NT2/D1 (cell line): ENCODE measurements at regions not wholly inside any gene's neighbourhood (a gene's known extent, or its start where the extent isn't known, plus 50 kb on each side); places are given as distances from the start of the nearest gene placed in this dataset.

Experiments
- DNase-seq: peaks from one replicate; pipeline ENCODE4 v3.0.0-alpha.2; 2011; ENCODE audit warnings: low read depth, low spot score
- H3K27me3 ChIP-seq: 2 replicates; pipeline ENCODE4 v1.6.0; 2011; ENCODE audit warnings: mild to moderate bottlenecking; ENCODE audit not compliant: insufficient read length, insufficient read depth
- H3K36me3 ChIP-seq: 2 replicates; pipeline ENCODE4 v1.6.1; 2011; ENCODE audit warnings: mild to moderate bottlenecking, low read length, mixed read lengths; ENCODE audit not compliant: insufficient read depth, insufficient read length
- H3K4me1 ChIP-seq: 2 replicates; pipeline ENCODE4 v1.5.1; 2011; ENCODE audit not compliant: insufficient read depth, insufficient read length
- H3K4me3 ChIP-seq: 2 replicates; pipeline ENCODE4 v1.5.1; 2011; ENCODE audit warnings: low read depth; ENCODE audit not compliant: insufficient read length
- H3K9ac ChIP-seq: 2 replicates; pipeline ENCODE4 v1.6.0; 2011; ENCODE audit warnings: low read depth; ENCODE audit not compliant: insufficient read length
- H3K9me3 ChIP-seq: 2 replicates; pipeline ENCODE4 v1.5.1; 2011; ENCODE audit warnings: mild to moderate bottlenecking, low read length; ENCODE audit not compliant: insufficient read depth
- SUZ12 ChIP-seq: IDR thresholded peaks from 2 replicates; pipeline ENCODE4 v1.6.1; 2011; ENCODE audit not compliant: insufficient read length, insufficient read depth; ENCODE audit errors: extremely low read depth
- YY1 ChIP-seq: IDR thresholded peaks from 2 replicates; pipeline ENCODE4 v1.6.1; 2011; ENCODE audit not compliant: insufficient read length, insufficient read depth
- ZNF274 ChIP-seq: IDR thresholded peaks from 2 replicates; pipeline ENCODE4 v1.6.1; 2011; ENCODE audit warnings: mild to moderate bottlenecking, low read depth, low read length

- no peaks in the 10 kb centered on the region for H3K9me3 ChIP-seq
- H3K27me3 ChIP-seq: no peaks in the 10 kb centered on the region
- H3K4me1 ChIP-seq: no peaks in the 10 kb centered on the region
- H3K36me3 ChIP-seq: no peaks in the 10 kb centered on the region
- no peak for DNase-seq
- no peak overlapping the region for H3K9ac ChIP-seq
- H3K4me3 ChIP-seq: no peak overlapping the region
- TF ChIP-seq SUZ12: no peak
- TF ChIP-seq YY1: no peak
- no peak for TF ChIP-seq ZNF274
Measured at GRCh38 chr2:228841475-228841874, 429.6 kb downstream of the PID1 start.

- Histone ChIP-seq H3K27me3 (no peaks in the 10 kb centered on the region), H3K9ac (no peak overlapping the region), H3K4me1 (no peaks in the 10 kb centered on the region), H3K9me3 (no peaks in the 10 kb centered on the region), H3K4me3 (no peak overlapping the region), H3K36me3 (no peaks in the 10 kb centered on the region)
- DNase-seq: no peak
- TF ChIP-seq ZNF274 (no peak), YY1 (no peak)
Measured at GRCh38 chr2:228840743-228841114, 430.4 kb downstream of the PID1 start.

GRCh38 chr2:228840113-228840742, 430.9 kb downstream of the PID1 start:
- TF ChIP-seq YY1 (no peak), SUZ12 (no peak), ZNF274 (no peak)
- H3K27me3 ChIP-seq: no peaks in the 10 kb centered on the region
- no peak for DNase-seq
- H3K9ac ChIP-seq: no peak overlapping the region
- H3K4me1 ChIP-seq: no peaks in the 10 kb centered on the region
- H3K36me3 ChIP-seq: no peaks in the 10 kb centered on the region
- H3K4me3 ChIP-seq: no peak overlapping the region
- H3K9me3 ChIP-seq: no peaks in the 10 kb centered on the region

GRCh38 chr2:228839421-228839876, 431.6 kb downstream of the PID1 start:
- H3K36me3 ChIP-seq: no peaks in the 10 kb centered on the region
- TF ChIP-seq YY1: no peak
- TF ChIP-seq ZNF274: no peak
- no peak for TF ChIP-seq SUZ12
- no peaks in the 10 kb centered on the region for H3K9me3 ChIP-seq
- no peaks in the 10 kb centered on the region for H3K27me3 ChIP-seq
- H3K4me1 ChIP-seq: no peaks in the 10 kb centered on the region
- H3K4me3 ChIP-seq: no peak overlapping the region
- DNase-seq: no peak
- H3K9ac ChIP-seq: no peak overlapping the region

- TF ChIP-seq ZNF274: no peak
- Histone ChIP-seq H3K36me3 (no peaks in the 10 kb centered on the region), H3K27me3 (no peaks in the 10 kb centered on the region), H3K4me3 (no peak overlapping the region), H3K4me1 (no peaks in the 10 kb centered on the region), H3K9ac (no peak overlapping the region), H3K9me3 (no peaks in the 10 kb centered on the region)
- no peak for DNase-seq
Measured at GRCh38 chr2:228838819-228839218, 432.3 kb downstream of the PID1 start.

- Histone ChIP-seq H3K4me3 (no peak overlapping the region), H3K9ac (no peak overlapping the region), H3K9me3 (no peaks in the 10 kb centered on the region), H3K36me3 (no peaks in the 10 kb centered on the region), H3K4me1 (no peaks in the 10 kb centered on the region), H3K27me3 (no peaks in the 10 kb centered on the region)
- DNase-seq: no peak
- TF ChIP-seq YY1 (no peak), ZNF274 (no peak), SUZ12 (no peak)
Measured at GRCh38 chr2:228828397-228828796, 442.7 kb downstream of the PID1 start.

GRCh38 chr2:228827056-228827700, 443.9 kb downstream of the PID1 start:
- DNase-seq: no peak
- H3K4me3 ChIP-seq: no peak overlapping the region
- no peaks in the 10 kb centered on the region for H3K9me3 ChIP-seq
- no peaks in the 10 kb centered on the region for H3K36me3 ChIP-seq
- no peak overlapping the region for H3K9ac ChIP-seq
- TF ChIP-seq YY1: no peak
- TF ChIP-seq ZNF274: no peak
- TF ChIP-seq SUZ12: no peak
- no peaks in the 10 kb centered on the region for H3K4me1 ChIP-seq
- H3K27me3 ChIP-seq: no peaks in the 10 kb centered on the region
